Ishikawa (cell line): ENCODE measurements at regions not wholly inside any gene's neighbourhood (a gene's known extent, or its start where the extent isn't known, plus 50 kb on each side); places are given as distances from the start of the nearest gene placed in this dataset.

ENCODE experiments used
- CEBPB ChIP-seq: IDR thresholded peaks from 2 replicates; pipeline ENCODE4 v1.6.1; 2012
- CREB1 ChIP-seq: IDR thresholded peaks from 2 replicates; pipeline ENCODE4 v1.6.1; 2012; ENCODE audit warnings: low read depth
- EGR1 ChIP-seq: IDR thresholded peaks from 2 replicates; pipeline ENCODE4 v1.6.1; 2012
- EP300 ChIP-seq: IDR thresholded peaks from 2 replicates; pipeline ENCODE4 v1.6.1; 2012; ENCODE audit warnings: borderline replicate concordance
- FOXM1 ChIP-seq: IDR thresholded peaks from 2 replicates; pipeline ENCODE4 v1.6.1; 2012; ENCODE audit warnings: low read depth, borderline replicate concordance
- MAX ChIP-seq: IDR thresholded peaks from 2 replicates; pipeline ENCODE4 v1.6.1; 2012
- NFIC ChIP-seq: IDR thresholded peaks from 2 replicates; pipeline ENCODE4 v1.6.1; 2012
- RAD21 ChIP-seq: IDR thresholded peaks from 2 replicates; pipeline ENCODE4 v1.6.1; 2012; ENCODE audit warnings: low read depth
- TAF1 ChIP-seq: IDR thresholded peaks from 2 replicates; pipeline ENCODE4 v1.6.1; 2012; ENCODE audit warnings: low read depth, mild to moderate bottlenecking
- TCF12 ChIP-seq: IDR thresholded peaks from 2 replicates; pipeline ENCODE4 v1.6.1; 2012; ENCODE audit warnings: low read depth
- TEAD4 ChIP-seq: IDR thresholded peaks from 2 replicates; pipeline ENCODE4 v1.6.1; 2012
- YY1 ChIP-seq: IDR thresholded peaks from 2 replicates; pipeline ENCODE4 v1.6.1; 2012; ENCODE audit warnings: low read depth
- ZBTB7A ChIP-seq: IDR thresholded peaks from 2 replicates; pipeline ENCODE4 v1.6.1; 2012; ENCODE audit warnings: low read depth
- TF ChIP-seq, protein P1 (sequence below): IDR thresholded peaks from 2 replicates; pipeline ENCODE4 v1.6.1; 2012; ENCODE audit warnings: low read depth, mild to moderate bottlenecking
- TF ChIP-seq, protein P2 (sequence below): IDR thresholded peaks from 2 replicates; pipeline ENCODE4 v1.6.1; 2012

DNA sequence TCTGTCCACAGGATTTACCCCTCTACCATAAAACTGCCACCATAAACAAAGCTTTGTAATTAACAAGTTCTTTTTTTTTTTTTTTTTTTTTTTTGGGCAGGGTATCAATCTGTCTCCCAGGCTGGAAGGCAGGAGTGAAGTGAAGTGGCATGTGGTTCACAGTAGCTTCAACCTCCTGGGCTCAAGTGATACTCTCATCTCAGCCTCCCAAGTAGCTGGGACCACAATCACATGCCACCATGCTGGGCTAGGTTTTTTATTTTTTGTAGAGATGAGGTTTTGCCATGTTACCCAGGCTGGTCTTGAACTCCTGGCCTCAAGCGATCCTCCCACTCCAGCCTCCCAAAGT is 61.1 kb upstream of the NUDT4 start:
- TF ChIP-seq EGR1 (no peak), FOXM1 (no peak), TEAD4 (no peak), CEBPB (no peak), MAX (no peak), EP300 (no peak), CREB1 (no peak), RAD21 (no peak), TAF1 (no peak), TCF12 (no peak)
- TF ChIP-seq, protein P1, sequence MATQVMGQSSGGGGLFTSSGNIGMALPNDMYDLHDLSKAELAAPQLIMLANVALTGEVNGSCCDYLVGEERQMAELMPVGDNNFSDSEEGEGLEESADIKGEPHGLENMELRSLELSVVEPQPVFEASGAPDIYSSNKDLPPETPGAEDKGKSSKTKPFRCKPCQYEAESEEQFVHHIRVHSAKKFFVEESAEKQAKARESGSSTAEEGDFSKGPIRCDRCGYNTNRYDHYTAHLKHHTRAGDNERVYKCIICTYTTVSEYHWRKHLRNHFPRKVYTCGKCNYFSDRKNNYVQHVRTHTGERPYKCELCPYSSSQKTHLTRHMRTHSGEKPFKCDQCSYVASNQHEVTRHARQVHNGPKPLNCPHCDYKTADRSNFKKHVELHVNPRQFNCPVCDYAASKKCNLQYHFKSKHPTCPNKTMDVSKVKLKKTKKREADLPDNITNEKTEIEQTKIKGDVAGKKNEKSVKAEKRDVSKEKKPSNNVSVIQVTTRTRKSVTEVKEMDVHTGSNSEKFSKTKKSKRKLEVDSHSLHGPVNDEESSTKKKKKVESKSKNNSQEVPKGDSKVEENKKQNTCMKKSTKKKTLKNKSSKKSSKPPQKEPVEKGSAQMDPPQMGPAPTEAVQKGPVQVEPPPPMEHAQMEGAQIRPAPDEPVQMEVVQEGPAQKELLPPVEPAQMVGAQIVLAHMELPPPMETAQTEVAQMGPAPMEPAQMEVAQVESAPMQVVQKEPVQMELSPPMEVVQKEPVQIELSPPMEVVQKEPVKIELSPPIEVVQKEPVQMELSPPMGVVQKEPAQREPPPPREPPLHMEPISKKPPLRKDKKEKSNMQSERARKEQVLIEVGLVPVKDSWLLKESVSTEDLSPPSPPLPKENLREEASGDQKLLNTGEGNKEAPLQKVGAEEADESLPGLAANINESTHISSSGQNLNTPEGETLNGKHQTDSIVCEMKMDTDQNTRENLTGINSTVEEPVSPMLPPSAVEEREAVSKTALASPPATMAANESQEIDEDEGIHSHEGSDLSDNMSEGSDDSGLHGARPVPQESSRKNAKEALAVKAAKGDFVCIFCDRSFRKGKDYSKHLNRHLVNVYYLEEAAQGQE = no peak
- TF ChIP-seq, protein P2, sequence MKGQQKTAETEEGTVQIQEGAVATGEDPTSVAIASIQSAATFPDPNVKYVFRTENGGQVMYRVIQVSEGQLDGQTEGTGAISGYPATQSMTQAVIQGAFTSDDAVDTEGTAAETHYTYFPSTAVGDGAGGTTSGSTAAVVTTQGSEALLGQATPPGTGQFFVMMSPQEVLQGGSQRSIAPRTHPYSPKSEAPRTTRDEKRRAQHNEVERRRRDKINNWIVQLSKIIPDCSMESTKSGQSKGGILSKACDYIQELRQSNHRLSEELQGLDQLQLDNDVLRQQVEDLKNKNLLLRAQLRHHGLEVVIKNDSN = no peak

- TF ChIP-seq TAF1 = no peak
- no peak for TF ChIP-seq ZBTB7A
- TF ChIP-seq, protein P2 = no peak
- TF ChIP-seq EGR1 = no peak
- TF ChIP-seq CREB1 = no peak
- TF ChIP-seq TEAD4 = no peak
- no peak for TF ChIP-seq TCF12
- no peak for TF ChIP-seq MAX
- no peak for TF ChIP-seq FOXM1
- no peak for TF ChIP-seq RAD21
- TF ChIP-seq, protein P1 = no peak
- TF ChIP-seq NFIC = no peak
- no peak for TF ChIP-seq EP300
These were observed 60.5 kb upstream of the NUDT4 start for GRCh38 chr12:93317227-93317626.

DNA sequence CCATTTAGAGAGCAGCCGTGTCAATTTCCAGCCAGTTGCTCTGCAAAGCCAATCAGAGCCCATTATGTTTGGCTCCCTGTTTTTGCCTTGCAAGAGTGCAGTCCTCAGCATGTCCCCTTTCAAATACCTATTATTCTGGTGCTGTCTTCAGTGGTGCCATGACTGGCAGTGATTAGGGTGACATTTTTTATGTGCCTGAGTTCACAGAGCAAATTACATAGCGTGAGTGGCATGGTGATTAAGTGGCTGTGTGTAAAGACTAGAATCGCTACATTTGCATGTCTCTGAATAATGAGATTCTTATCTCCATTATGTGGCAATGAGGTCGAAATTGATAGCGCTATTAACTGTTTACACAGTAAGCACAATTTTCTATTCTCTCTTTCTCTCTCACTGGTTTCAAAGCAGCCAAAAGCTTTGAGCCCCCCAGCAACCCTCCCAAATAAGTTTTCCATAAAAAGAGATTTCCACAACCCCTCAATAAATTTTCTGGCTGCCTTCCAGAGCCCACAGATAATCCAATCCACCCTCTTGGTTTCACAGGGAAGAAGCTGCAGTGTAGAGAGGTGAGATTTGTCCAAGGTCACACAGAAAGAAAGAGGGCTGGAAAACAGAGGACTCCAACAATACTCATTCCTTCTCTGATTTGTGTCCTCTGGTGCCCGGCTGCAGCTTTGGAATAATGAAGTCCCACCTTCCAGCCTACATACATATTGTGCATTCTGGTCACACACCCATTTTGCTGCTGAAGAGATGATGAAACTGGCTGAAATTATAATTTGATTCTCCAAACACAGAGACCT is 58.8 kb upstream of the NUDT4 start:
- TF ChIP-seq, protein P2 = no peak
- TF ChIP-seq ZBTB7A (no peak), CREB1 (no peak), TAF1 (no peak), TCF12 (no peak), NFIC (no peak)
- TF ChIP-seq, protein P1 = no peak

DNA sequence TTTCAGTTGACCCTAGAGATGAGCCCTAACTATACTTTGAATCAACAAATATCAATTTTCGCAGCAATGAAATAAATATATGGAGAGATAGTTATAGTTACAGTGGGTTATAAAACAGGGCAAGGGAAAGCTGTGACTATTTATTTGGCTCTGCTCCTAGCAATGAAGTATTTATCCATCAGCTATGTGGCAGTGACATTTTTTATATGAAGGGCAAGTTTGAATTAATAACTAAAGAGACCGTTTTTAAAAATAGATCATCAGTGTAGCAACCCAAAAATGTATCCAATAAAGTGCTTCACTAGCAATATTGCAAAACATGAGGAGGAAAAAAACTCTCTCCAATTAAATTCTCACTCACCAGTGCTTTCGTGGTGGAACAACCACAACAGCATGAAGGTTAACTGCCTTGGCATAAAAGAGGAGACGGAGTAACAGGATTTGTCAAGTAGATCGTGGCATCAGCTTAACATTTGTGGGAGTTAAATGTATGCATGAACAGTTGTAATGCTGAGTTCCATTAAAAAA is 58.1 kb upstream of the NUDT4 start:
- TF ChIP-seq CREB1 = no peak
- TF ChIP-seq TEAD4 = no peak
- no peak for TF ChIP-seq MAX
- TF ChIP-seq, protein P1 = no peak
- no peak for TF ChIP-seq CEBPB
- no peak for TF ChIP-seq NFIC
- TF ChIP-seq RAD21 = no peak
- no peak for TF ChIP-seq EP300
- TF ChIP-seq ZBTB7A = no peak
- TF ChIP-seq FOXM1 = no peak
- TF ChIP-seq EGR1 = no peak
- TF ChIP-seq YY1 = no peak
- no peak for TF ChIP-seq TAF1
